ENCODE measurements at regions not wholly inside any gene's neighbourhood (a gene's known extent, or its start where the extent isn't known, plus 50 kb on each side); places are given as distances from the start of the nearest gene placed in this dataset.

- 13 to 21% methylated on average over 2 of the region's 2 CpGs for WGBS, 2 experiments (ENCODE audit: low coverage in 1 of 2, low lambda C conversion rate in 2 of 2, missing lambda C conversion rate in 2 of 2)
- TF ChIP-seq EZH2phosphoT487 (IDR thresholded peaks at IDR 0.05; ENCODE audit: insufficient read depth, low read depth) (no peak), EZH2 (IDR thresholded peaks at IDR 0.05; ENCODE audit: insufficient read depth, poor library complexity, severe bottlenecking) (no peak)
- Histone ChIP-seq H3K36me3 (ENCODE audit: low read depth) (no peaks in the 10 kb centered on the region), H3K9ac (no peak overlapping the region), H3F3A (ENCODE audit: insufficient read depth) (no peaks in the 10 kb centered on the region), H3K4me3 (no peak overlapping the region), H3K9me2 (ENCODE audit: insufficient read depth) (no peaks in the 10 kb centered on the region), H3K79me2 (ENCODE audit: insufficient read depth) (no peaks in the 10 kb centered on the region), H3K27ac (no peak overlapping the region), H3K9me3 (ENCODE audit: low read depth) (no peaks in the 10 kb centered on the region), H2AFZ (no peak overlapping the region), H3K4me1 (ENCODE audit: insufficient read depth) (no peaks in the 10 kb centered on the region), H3K27me3 (replicated peaks; ENCODE audit: insufficient read depth) (no peaks in the 10 kb centered on the region), H4K20me1 (ENCODE audit: insufficient read depth) (no peaks in the 10 kb centered on the region), H3K4me2 (ENCODE audit: unreplicated experiment) (no peak overlapping the region)
- no peak for DNase-seq
- in situ Hi-C loops (cut with MboI) = no loop called here
Measured at GRCh38 chr4:61041527-61041926, 158.6 kb upstream of the ADGRL3 start.

DNA sequence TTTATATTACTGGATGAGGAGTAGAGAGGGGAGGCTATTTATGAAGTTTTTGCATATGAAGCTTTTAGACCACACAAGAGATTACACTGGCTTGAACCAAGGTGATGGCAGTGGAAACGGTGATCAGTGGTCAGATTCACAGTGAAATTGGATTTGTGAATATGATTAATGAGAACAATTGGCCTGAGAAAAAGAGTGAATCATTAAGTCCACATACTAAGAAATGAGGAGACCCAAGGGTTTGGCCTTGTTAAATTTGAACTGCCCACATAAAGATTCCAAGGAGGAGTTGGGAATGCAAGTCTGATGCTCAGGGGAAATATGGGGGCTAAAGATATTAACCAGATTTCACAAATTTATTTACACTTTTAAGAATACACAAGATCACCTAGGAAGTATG, 155.3 kb upstream of the ADGRL3 start:
- no peak overlapping the region for H3K9ac ChIP-seq
- WGBS, 2 experiments (ENCODE audit: low coverage in 1 of 2, low lambda C conversion rate in 2 of 2, missing lambda C conversion rate in 2 of 2) = 13 to 26% methylated on average over 1 of the region's 1 CpG
- in situ Hi-C loops (cut with MboI) = no loop called here

GRCh38 chr4:61049018-61049417, 151.1 kb upstream of the ADGRL3 start:
- Histone ChIP-seq H3K4me3 (no peak overlapping the region), H3K36me3 (ENCODE audit: low read depth) (no peaks in the 10 kb centered on the region), H3K9me2 (ENCODE audit: insufficient read depth) (no peaks in the 10 kb centered on the region), H3K27ac (no peak overlapping the region), H3K27me3 (replicated peaks; ENCODE audit: insufficient read depth) (no peaks in the 10 kb centered on the region), H3K79me2 (ENCODE audit: insufficient read depth) (no peaks in the 10 kb centered on the region), H3K4me1 (ENCODE audit: insufficient read depth) (no peaks in the 10 kb centered on the region), H2AFZ (no peak overlapping the region), H4K20me1 (ENCODE audit: insufficient read depth) (no peaks in the 10 kb centered on the region), H3K9me3 (ENCODE audit: low read depth) (no peaks in the 10 kb centered on the region), H3F3A (ENCODE audit: insufficient read depth) (no peaks in the 10 kb centered on the region), H3K9ac (no peak overlapping the region), H3K4me2 (ENCODE audit: unreplicated experiment) (no peak overlapping the region)
- DNase-seq = no peak
- in situ Hi-C loops (cut with MboI) = no loop called here
- no peak for TF ChIP-seq EZH2 (IDR thresholded peaks at IDR 0.05; ENCODE audit: insufficient read depth, poor library complexity, severe bottlenecking)
- TF ChIP-seq EZH2phosphoT487 (IDR thresholded peaks at IDR 0.05; ENCODE audit: insufficient read depth, low read depth) = no peak

More for the DNA sequence above, 155.3 kb upstream of the ADGRL3 start:
- no peaks in the 10 kb centered on the region for H3F3A ChIP-seq (ENCODE audit: insufficient read depth)
- H3K4me1 ChIP-seq (ENCODE audit: insufficient read depth) = no peaks in the 10 kb centered on the region
- no peaks in the 10 kb centered on the region for H3K79me2 ChIP-seq (ENCODE audit: insufficient read depth)
- H2AFZ ChIP-seq = no peak overlapping the region
- no peaks in the 10 kb centered on the region for H3K9me2 ChIP-seq (ENCODE audit: insufficient read depth)
- H3K9me3 ChIP-seq (ENCODE audit: low read depth) = no peaks in the 10 kb centered on the region
- H3K4me2 ChIP-seq (ENCODE audit: unreplicated experiment) = no peak overlapping the region
- no peaks in the 10 kb centered on the region for H3K27me3 ChIP-seq (replicated peaks; ENCODE audit: insufficient read depth)
- DNase-seq = no peak
- no peak overlapping the region for H3K27ac ChIP-seq
- TF ChIP-seq EZH2 (IDR thresholded peaks at IDR 0.05; ENCODE audit: insufficient read depth, poor library complexity, severe bottlenecking) (no peak), EZH2phosphoT487 (IDR thresholded peaks at IDR 0.05; ENCODE audit: insufficient read depth, low read depth) (no peak)
- no peaks in the 10 kb centered on the region for H4K20me1 ChIP-seq (ENCODE audit: insufficient read depth)
- H3K36me3 ChIP-seq (ENCODE audit: low read depth) = no peaks in the 10 kb centered on the region
- H3K4me3 ChIP-seq = no peak overlapping the region

GRCh38 chr4:61067381-61067780, 132.7 kb upstream of the ADGRL3 start:
- Histone ChIP-seq H2AFZ (no peak overlapping the region), H3K36me3 (ENCODE audit: low read depth) (no peaks in the 10 kb centered on the region), H3K27ac (no peak overlapping the region), H3K9me2 (ENCODE audit: insufficient read depth) (no peaks in the 10 kb centered on the region), H3K4me2 (ENCODE audit: unreplicated experiment) (no peak overlapping the region), H3K79me2 (ENCODE audit: insufficient read depth) (no peaks in the 10 kb centered on the region), H3K4me3 (no peak overlapping the region), H3K9me3 (ENCODE audit: low read depth) (no peaks in the 10 kb centered on the region), H3K27me3 (replicated peaks; ENCODE audit: insufficient read depth) (no peaks in the 10 kb centered on the region), H4K20me1 (ENCODE audit: insufficient read depth) (no peaks in the 10 kb centered on the region), H3K4me1 (ENCODE audit: insufficient read depth) (no peaks in the 10 kb centered on the region), H3K9ac (no peak overlapping the region), H3F3A (ENCODE audit: insufficient read depth) (no peaks in the 10 kb centered on the region)
- in situ Hi-C loops (cut with MboI) = no loop called here
- 6% methylated on average over 3 of the region's 3 CpGs for WGBS, 2 experiments (ENCODE audit: low coverage in 1 of 2, low lambda C conversion rate in 2 of 2, missing lambda C conversion rate in 2 of 2)
- no peak for DNase-seq
- TF ChIP-seq EZH2phosphoT487 (IDR thresholded peaks at IDR 0.05; ENCODE audit: insufficient read depth, low read depth) (no peak), EZH2 (IDR thresholded peaks at IDR 0.05; ENCODE audit: insufficient read depth, poor library complexity, severe bottlenecking) (no peak)

GRCh38 chr4:61068060-61068459, 132.1 kb upstream of the ADGRL3 start:
- Histone ChIP-seq H3K79me2 (ENCODE audit: insufficient read depth) (no peaks in the 10 kb centered on the region), H3K4me3 (no peak overlapping the region), H3K9ac (no peak overlapping the region), H3F3A (ENCODE audit: insufficient read depth) (no peaks in the 10 kb centered on the region), H3K4me2 (ENCODE audit: unreplicated experiment) (no peak overlapping the region), H3K27me3 (replicated peaks; ENCODE audit: insufficient read depth) (no peaks in the 10 kb centered on the region), H3K36me3 (ENCODE audit: low read depth) (no peaks in the 10 kb centered on the region), H3K4me1 (ENCODE audit: insufficient read depth) (no peaks in the 10 kb centered on the region), H3K9me3 (ENCODE audit: low read depth) (no peaks in the 10 kb centered on the region), H3K9me2 (ENCODE audit: insufficient read depth) (no peaks in the 10 kb centered on the region), H2AFZ (no peak overlapping the region), H3K27ac (no peak overlapping the region), H4K20me1 (ENCODE audit: insufficient read depth) (no peaks in the 10 kb centered on the region)
- in situ Hi-C loops (cut with MboI) = no loop called here
- WGBS, 2 experiments (ENCODE audit: low coverage in 1 of 2, low lambda C conversion rate in 2 of 2, missing lambda C conversion rate in 2 of 2) = 3 to 8% methylated on average over 2 of the region's 2 CpGs
- TF ChIP-seq EZH2phosphoT487 (IDR thresholded peaks at IDR 0.05; ENCODE audit: insufficient read depth, low read depth) = no peak
- no peak for TF ChIP-seq EZH2 (IDR thresholded peaks at IDR 0.05; ENCODE audit: insufficient read depth, poor library complexity, severe bottlenecking)
- no peak for DNase-seq

Data from GM23248 (cell line).